GM21528 (cell line): ENCODE measurements at regions not wholly inside any gene's neighbourhood (a gene's known extent, or its start where the extent isn't known, plus 50 kb on each side); places are given as distances from the start of the nearest gene placed in this dataset.

Source experiments
- ATAC-seq: cut with Tn5 transposase; IDR thresholded peaks from one replicate; pipeline ENCODE4 v1.9.1; 2021; ENCODE audit warnings: mild to moderate bottlenecking, moderate library complexity; ENCODE audit not compliant: unreplicated experiment, low FRiP score

GRCh38 chr1:222124602-222125001, 382.7 kb upstream of the DUSP10 start:
- no peak for ATAC-seq

DNA sequence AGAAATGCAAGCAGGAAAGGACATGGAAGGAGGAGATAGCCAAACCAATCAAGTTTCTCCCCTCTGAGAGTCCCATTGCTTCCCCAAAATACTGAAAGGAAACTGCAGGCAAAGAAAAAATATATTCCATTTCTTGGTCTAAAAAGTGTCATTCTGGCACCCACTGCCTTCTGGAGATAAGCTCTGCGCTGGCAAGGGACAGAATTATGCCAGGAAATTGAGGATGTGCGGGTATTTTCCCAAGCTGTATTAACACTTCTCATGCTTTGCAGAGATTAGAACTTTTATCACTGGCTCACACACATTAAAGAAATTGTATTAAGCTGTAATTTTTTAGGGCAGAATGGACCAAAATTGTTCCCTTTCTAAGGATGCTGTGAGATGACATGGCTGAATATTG, 381.2 kb upstream of the DUSP10 start:
- ATAC-seq: no peak

DNA sequence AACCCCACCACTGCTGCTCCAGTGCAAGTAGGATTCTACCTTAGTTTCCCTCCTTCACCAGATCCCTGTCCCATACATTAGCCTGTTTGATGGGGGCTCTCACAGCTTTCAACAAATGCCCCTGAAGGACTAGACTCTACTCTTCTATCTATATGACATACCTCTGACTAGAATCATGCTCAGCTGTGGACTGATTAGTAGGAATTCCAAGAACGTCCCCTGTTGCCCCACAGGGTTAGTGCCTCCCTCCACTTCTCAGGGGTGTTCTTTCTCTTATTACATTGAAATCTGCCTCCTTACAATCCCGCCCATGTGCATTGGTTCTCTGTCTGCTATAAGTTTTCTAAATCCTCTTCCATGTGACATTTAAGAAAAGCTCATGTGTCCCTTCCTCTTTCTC, 375.9 kb upstream of the DUSP10 start:
- no peak for ATAC-seq

DNA sequence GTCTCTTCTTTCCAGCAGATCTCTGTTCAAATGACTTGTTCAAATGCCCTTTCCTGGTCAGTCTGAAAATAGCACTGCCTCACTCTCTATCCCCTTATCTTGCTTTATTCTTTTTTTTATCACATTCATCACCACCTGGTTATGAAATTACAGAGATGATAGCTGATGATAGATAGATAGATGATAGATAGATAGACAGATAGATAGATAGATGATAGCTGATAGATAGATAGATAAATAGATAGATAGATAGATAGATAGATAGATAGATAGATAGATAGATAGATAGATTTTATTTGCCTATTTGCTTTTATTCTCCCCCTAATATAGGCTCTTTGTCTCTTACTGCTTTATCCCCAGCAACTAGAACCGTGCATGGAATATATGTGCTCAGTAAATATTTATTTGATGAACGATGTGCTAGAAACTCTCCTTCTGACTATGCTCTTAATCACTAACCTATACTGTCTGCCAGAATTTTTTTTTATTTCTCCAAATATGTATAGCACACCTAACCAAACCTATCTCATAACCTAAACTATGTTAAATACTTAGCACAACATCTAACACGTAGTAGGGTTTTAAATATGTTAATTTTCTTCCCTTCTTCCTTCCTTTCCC, 372.8 kb upstream of the DUSP10 start:
- ATAC-seq: no peak

- no peak for ATAC-seq
Measured at GRCh38 chr1:222109836-222110235, 367.9 kb upstream of the DUSP10 start.

DNA sequence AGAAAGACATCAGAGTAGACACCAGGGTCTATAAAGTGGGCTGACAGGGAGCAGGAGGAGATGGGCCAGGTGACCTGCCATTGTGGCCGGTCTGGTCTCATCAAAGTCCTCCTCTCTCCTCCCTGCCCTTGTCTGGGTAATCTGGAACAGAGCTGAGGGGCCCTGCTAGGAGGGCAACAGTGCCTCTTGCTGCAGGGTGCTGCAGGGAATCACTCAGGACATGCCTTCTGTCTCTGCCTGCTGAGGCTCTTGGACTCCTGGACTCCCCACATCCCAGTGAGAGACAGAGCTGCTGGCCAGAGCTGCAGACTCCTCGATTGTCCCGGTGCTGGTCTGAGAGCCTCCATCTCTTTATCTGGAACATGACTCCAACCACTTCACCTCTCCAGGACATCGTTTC, 366.1 kb upstream of the DUSP10 start:
- no peak for ATAC-seq

DNA sequence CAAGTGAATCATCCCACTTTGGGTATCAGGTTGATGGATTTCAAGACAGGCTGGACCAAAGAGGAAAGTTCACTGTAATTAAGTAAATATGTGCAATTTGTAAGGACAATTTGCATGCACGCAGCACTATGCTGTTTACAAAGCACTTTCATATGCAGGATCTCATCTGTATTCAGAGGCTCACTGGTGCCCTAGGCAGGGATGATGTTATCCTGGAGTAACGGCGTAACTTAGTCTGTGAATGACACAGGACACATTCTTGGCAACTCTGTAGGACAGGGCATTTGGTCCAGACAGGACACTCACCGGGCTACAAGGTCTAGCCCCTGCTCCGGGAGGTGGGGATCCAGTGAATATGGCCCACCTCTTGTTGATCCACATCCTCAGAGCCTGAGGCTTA, 365.4 kb upstream of the DUSP10 start:
- ATAC-seq: no peak

GRCh38 chr1:222106377-222106776, 364.5 kb upstream of the DUSP10 start:
- no peak for ATAC-seq

DNA sequence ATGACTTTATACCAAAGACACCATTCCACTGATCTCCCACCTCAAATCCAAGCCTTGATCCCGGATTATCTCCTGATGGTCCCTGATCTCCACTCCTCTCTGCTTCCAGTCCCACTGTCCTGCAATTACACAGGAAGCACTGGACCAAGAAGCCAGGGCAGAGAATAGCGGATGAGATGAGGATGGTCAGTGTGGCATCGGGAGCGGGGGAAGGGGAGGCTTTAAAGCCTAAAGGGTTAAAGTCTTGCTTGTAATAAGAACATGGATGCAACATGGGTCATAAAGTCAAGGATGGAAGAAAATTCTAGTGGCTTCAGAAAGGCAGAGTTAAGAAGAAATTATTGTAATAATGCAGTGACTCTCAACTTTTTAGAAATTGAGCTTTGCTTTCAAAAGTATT, 364.0 kb upstream of the DUSP10 start:
- no peak for ATAC-seq

GRCh38 chr1:222105393-222105737, 363.5 kb upstream of the DUSP10 start:
- no peak for ATAC-seq

DNA sequence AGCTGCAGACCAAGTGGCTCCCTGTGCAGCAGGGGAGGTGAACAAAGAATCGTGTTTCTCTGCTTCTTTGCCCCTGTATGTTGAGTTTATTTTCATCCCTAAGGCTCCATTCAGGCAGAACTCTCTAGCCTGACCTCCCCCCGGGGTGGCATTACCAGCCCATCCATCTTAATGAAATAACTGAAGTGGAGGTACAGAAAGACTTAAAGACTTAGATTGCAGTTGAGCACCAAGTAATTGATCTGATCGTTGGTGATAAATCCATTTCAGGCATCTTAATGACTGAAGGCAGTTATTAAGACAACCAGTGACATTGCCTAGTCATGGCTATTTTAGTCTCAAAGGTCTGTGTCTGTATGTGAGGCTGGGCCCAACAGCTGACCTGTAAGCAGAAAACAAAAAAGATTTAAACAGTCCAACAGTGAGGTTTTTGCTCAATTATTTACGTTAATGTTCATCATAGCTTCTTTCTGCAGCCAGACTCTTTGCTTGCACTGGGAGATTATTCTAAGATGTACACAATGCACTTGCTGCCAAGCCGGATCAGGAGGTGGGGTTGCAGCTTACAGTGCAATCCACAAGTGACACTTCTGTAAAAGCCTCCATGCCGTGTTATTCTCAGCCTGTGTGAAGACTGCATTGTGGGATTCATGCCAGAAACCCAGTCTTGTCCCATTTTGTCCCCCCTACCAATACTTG, 363.0 kb upstream of the DUSP10 start:
- ATAC-seq: no peak

DNA sequence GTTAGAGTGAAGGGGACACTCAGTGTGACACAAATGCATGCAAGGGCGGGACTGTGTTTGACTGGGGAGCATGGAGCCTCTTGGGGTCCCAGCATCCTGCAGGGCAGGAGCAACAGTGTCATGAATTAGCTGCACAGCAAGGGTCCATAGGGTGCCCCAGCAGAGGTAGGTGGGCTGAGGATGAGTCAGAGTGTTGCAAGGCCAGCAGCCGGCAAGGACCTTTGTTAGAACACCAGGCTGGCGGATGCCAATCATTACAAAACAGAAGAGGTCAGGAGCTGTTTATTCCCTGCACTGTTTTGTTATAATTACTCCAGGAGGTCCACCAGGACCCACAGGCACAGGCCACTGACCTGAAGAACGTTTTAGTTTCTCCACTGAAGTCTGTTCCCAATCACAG, 362.2 kb upstream of the DUSP10 start:
- ATAC-seq: no peak

DNA sequence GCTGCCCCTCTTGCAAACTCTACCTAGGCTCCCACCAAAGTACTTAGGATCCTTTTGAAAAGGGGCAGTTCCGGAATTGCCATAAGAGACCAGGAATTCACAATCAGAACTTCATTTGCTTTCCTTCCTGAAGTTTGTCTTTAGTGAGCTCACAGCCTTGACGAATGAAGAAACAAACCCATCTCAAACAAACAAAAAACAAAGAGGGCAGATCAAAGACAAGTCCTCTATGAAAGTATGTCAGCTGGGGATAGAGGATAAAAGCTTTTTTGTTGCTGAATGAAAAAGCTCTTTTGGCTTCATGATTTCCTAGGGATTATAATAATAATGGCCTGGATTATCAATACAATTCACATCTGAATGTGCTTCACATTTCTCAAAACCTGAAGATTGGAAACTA, 357.9 kb upstream of the DUSP10 start:
- no peak for ATAC-seq

DNA sequence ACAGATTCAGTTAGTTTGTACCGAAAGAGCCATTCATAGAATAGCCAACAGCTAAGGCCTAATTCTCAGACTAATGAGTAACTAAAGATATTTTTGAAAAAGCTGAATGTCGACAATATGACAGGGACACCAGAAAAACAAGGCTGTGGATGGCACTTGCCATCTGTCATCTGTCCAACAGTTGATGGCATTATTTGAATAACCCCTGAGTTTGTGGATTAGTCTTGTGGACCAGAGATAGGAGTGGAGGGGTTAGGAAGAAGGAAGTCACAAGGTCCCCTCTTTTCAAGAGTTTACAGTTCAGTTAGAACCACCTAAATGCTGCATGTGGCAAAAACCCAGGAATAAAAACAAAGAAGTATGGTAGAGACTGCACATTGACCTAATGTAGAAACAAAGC, 356.5 kb upstream of the DUSP10 start:
- no peak for ATAC-seq

- no peak for ATAC-seq
Measured at GRCh38 chr1:222097588-222097987, 355.7 kb upstream of the DUSP10 start.

DNA sequence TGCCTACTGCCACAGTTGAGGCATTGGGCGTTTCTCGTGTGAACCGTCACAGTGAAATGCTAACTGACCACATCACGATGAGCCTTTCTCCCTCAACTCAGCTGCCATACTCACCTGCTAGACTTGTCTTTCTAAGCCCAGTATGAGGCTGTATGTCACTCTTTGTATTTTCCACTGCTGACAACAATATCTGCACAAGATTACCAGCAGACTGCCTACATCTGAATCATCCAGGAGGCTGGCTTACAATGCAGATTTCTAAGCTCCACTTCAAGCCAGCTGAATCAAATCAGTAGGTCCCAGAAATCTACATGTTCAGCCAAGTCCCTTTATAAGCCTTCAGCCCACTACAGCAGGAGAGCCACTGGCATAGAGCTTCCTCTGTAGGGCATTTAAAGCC, 355.0 kb upstream of the DUSP10 start:
- no peak for ATAC-seq

GRCh38 chr1:222096476-222096772, 354.5 kb upstream of the DUSP10 start:
- no peak for ATAC-seq

- peak; percentile 79 for ATAC-seq
Measured at GRCh38 chr1:222095606-222096475, 354.0 kb upstream of the DUSP10 start.

DNA sequence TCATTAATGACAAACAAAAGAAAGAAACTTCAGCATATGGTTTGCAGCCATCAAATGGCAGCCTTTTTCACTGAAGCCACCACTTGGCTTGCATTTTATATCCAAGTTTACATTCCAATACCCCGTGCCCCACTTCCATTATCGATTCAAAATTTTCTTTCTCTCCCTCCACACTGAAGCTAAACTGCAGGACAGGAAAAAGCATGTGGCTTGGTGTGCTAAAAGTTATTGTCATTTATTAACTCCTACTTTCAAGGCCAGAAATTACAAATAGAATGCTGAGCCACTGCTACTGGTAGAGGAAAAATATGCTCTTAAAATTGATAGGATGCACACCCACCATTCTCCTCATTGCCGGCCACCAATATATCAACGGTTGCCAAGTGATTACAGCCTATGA, 351.6 kb upstream of the DUSP10 start:
- no peak for ATAC-seq

DNA sequence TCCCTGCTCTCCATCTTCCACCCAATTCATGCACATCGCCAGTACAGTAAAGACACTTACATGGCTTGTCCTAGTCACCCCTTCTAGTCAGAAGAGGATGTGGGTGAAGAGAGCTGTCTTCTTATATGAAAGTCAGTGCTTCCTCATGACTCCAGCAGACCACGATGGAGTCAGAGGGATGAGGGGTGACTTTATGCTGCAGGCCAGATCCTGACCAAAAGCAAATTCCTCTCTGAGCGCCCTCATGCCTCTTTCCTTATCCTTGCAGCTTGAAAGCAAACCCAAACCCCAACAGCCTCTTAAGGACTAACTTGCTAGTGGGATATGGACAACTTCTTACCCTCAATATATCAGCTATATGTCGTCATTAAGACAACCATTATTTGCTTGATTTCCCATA, 348.2 kb upstream of the DUSP10 start:
- ATAC-seq: no peak

DNA sequence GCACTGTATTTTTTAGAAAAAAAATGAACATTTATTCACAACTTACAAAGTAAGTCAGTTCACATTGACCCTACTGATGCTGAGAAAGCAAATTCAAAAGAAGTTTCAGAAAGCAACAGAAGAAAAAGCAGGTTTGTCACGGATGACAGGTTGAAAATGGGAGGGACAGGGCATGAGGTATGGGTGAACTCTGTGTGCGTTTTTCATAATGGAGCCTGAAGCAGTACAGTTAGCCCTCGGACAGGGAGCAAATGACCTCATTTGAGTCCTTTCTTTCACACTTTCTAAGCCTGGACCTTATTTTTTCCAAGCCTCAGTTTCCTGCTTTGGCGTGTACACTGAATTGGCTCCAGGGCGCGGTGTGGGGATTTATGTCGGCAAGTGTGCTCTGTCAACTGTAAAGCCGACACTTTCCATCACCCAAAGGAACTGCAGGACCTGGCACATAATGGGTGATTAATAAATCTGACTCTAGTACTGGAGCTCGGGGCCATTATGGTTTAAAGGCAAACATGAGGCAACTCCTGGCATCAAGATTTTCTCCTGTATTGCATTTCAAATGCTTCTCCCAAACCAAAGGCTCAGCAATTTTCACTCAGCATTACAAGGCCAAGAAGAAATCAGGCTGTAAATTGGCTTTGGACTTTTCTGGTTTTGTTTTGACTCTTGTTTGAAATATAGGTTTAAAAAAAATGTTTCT, 345.5 kb upstream of the DUSP10 start:
- ATAC-seq: no peak
